GM12878 (cell line): ENCODE measurements at regions not wholly inside any gene's neighbourhood (a gene's known extent, or its start where the extent isn't known, plus 50 kb on each side); places are given as distances from the start of the nearest gene placed in this dataset.

Experiments
- ATAC-seq: fragments of 200-7000 bp; cut with Tn5 transposase; 3 replicates; pipeline ENCODE4 v1.9.1; 2020; ENCODE audit warnings: mild to moderate bottlenecking, moderate library complexity
- BruUV-seq: library from RNA; stranded (reverse); fragments of 400-500 nt; replicated peaks from 2 replicates; lab custom pipeline; 2021; lab: Mats Ljungman, UMichigan
- CTCF ChIA-PET: fragments of 300-600 bp; sonication (Branson Sonifier 250); formaldehyde crosslinking; extraction: SDS; loops from one replicate; lab custom pipeline; 2021; ENCODE audit warnings: inconsistent platforms; lab: Yijun Ruan, JAX
- POLR2A ChIA-PET: fragments of 350-600 bp; formaldehyde crosslinking; extraction: SDS; loops from one replicate; lab custom pipeline; 2021; ENCODE audit warnings: inconsistent platforms; lab: Charles Lee
- RAD21 ChIA-PET: fragments of 300-600 bp; sonication (Branson Sonifier 250); formaldehyde crosslinking; loops from one replicate; lab custom pipeline; 2023; ENCODE audit warnings: antibody characterized with exemption; ENCODE audit not compliant: unreplicated experiment; lab: Charles Lee
- SMC1A ChIA-PET: fragments of 300-600 bp; sonication (Branson Sonifier 250); formaldehyde crosslinking; loops from one replicate; lab custom pipeline; 2023; ENCODE audit not compliant: unreplicated experiment, uncharacterized antibody; lab: Charles Lee
- DNase-seq: peaks from one replicate; pipeline ENCODE4 v3.0.0-alpha.2; 2011; ENCODE audit warnings: low read depth, low spot score
- FAIRE-seq: peaks from 3 replicates; lab custom pipeline; 2011; peaks lifted over from hg19 to GRCh38; lab: Jason Lieb, UNC
- H2AFZ ChIP-seq: 2 replicates; pipeline ENCODE4 v1.6.0; 2011; ENCODE audit warnings: low read depth, low read length, control low read depth; ENCODE audit not compliant: control insufficient read depth
- H3K27ac ChIP-seq: 2 replicates; pipeline ENCODE4 v1.5.1; 2011; ENCODE audit warnings: control low read depth; ENCODE audit not compliant: control insufficient read depth, insufficient read depth
- H3K27me3 ChIP-seq, 2 experiments: replicated peaks in 1 of 2; 2 replicates each; pipeline versions ENCODE4 v1.6.0 to v1.6.1; 2011; ENCODE audit warnings: low read length in 1 of 2; ENCODE audit not compliant: control insufficient read depth in 2 of 2, insufficient read depth in 2 of 2
- H3K36me3 ChIP-seq, 2 experiments: 2 replicates each; pipeline ENCODE4 v1.5.1; 2011; ENCODE audit warnings: low read length in 1 of 2; ENCODE audit not compliant: control insufficient read depth in 2 of 2, insufficient read depth in 2 of 2
- H3K4me1 ChIP-seq: 2 replicates; pipeline ENCODE4 v1.6.1; 2011; ENCODE audit warnings: mild to moderate bottlenecking, low read length, moderate library complexity, mixed read lengths; ENCODE audit not compliant: control insufficient read depth, insufficient read depth
- H3K4me2 ChIP-seq: 2 replicates; pipeline ENCODE4 v1.6.0; 2011; ENCODE audit warnings: control low read depth; ENCODE audit not compliant: control insufficient read depth, insufficient read depth
- H3K4me3 ChIP-seq: fragments of 200-600 bp; sonication (generic); 2 replicates; pipeline ENCODE4 v1.5.1; 2016
- H3K79me2 ChIP-seq: 2 replicates; pipeline ENCODE4 v1.6.0; 2011; ENCODE audit warnings: low read length; ENCODE audit not compliant: control insufficient read depth, insufficient read depth
- H3K9ac ChIP-seq: 2 replicates; pipeline ENCODE4 v1.8.0; 2011; ENCODE audit warnings: low read length, control low read depth, mixed read lengths; ENCODE audit not compliant: control insufficient read depth, insufficient read depth
- H3K9me3 ChIP-seq: replicated peaks from 3 replicates; pipeline ENCODE4 v1.5.1; 2011; ENCODE audit warnings: mild to moderate bottlenecking, low read length; ENCODE audit not compliant: control insufficient read depth, insufficient read depth
- H4K20me1 ChIP-seq: 2 replicates; pipeline ENCODE4 v1.6.0; 2011; ENCODE audit not compliant: control insufficient read depth, insufficient read depth
- ATF7 ChIP-seq: fragments of 450-650 bp; IDR thresholded peaks from 2 replicates; pipeline ENCODE4 v1.6.1; 2016; ENCODE audit warnings: low read depth, mild to moderate bottlenecking
- CBFB ChIP-seq: IDR thresholded peaks from 2 replicates; pipeline ENCODE4 v1.6.1; 2016; ENCODE audit warnings: antibody characterized with exemption, low read depth
- E2F8 ChIP-seq: fragments of 450-650 bp; IDR thresholded peaks from 2 replicates; pipeline ENCODE4 v1.6.1; 2018; ENCODE audit warnings: mild to moderate bottlenecking, low read depth, moderate library complexity; ENCODE audit not compliant: partially characterized antibody
- MXI1 ChIP-seq: fragments of 150-350 bp; IDR thresholded peaks from 2 replicates; pipeline ENCODE4 v1.6.1; 2011; ENCODE audit warnings: low read depth, mild to moderate bottlenecking, inconsistent platforms, low read length, improper control_type of control experiment
- POLR2A ChIP-seq: IDR thresholded peaks from 2 replicates; pipeline ENCODE4 v1.6.1; 2011; ENCODE audit warnings: low read depth, mild to moderate bottlenecking, low read length
- REST ChIP-seq: IDR thresholded peaks from 2 replicates; pipeline ENCODE4 v1.6.1; 2012; ENCODE audit warnings: mild to moderate bottlenecking, low read depth, low read length
- SRF ChIP-seq, 2 experiments: IDR thresholded peaks; 2 replicates each; pipeline ENCODE4 v1.6.1; 2011; ENCODE audit warnings: low read depth in 2 of 2, low read length in 2 of 2, mild to moderate bottlenecking in 1 of 2, moderate library complexity in 1 of 2
- SUZ12 ChIP-seq: fragments of 200-600 bp; sonication (generic); IDR thresholded peaks from one replicate; pipeline ENCODE4 v1.6.1; 2018; ENCODE audit warnings: antibody characterized with exemption, mild to moderate bottlenecking; ENCODE audit not compliant: unreplicated experiment
- ZNF24 ChIP-seq: fragments of 450-650 bp; IDR thresholded peaks from 2 replicates; pipeline ENCODE4 v1.6.1; 2017; ENCODE audit warnings: antibody characterized with exemption, mild to moderate bottlenecking
- ZNF384 ChIP-seq: IDR thresholded peaks from 2 replicates; pipeline ENCODE4 v1.6.1; 2012; ENCODE audit warnings: low read depth, mild to moderate bottlenecking, low read length, improper control_type of control experiment, borderline replicate concordance
- WGBS: methylation state at CpG from one replicate; pipeline ENCODE4 v1.1.6; 2016; ENCODE audit warnings: low lambda C conversion rate; ENCODE audit not compliant: insufficient replicate concordance, insufficient coverage; ENCODE audit errors: missing lambda C conversion rate; 5-methylcytosine and 5-hydroxymethylcytosine counted together
- in situ Hi-C: fragments of 300-500 bp; cut with MboI; formaldehyde crosslinking; loops from 9 replicates; pipeline ENCODE4 v1.14.3; 2018; ENCODE audit warnings: mixed read lengths
- intact Hi-C: fragments of 100-400 bp; cut with micrococcal nuclease; formaldehyde crosslinking; loops from one replicate; pipeline ENCODE4 v1.14.2; 2022; ENCODE audit not compliant: unreplicated experiment

- ATAC-seq (no peak), FAIRE-seq (no peak), DNase-seq (no peak)
- whole genome bisulfite sequencing, result 0% methylated on average over 1 of the region's 1 CpG
- Histone ChIP-seq H3K9ac (no peak overlapping the region), H3K27ac (no peak overlapping the region), H2AFZ (no peak overlapping the region), H4K20me1 (no peaks in the 10 kb centered on the region), H3K4me3 (no peak overlapping the region), H3K4me2 (no peak overlapping the region), H3K79me2 (no peaks in the 10 kb centered on the region), H3K36me3 (no peaks in the 10 kb centered on the region), H3K4me1 (no peaks in the 10 kb centered on the region), H3K9me3 (no peaks in the 10 kb centered on the region), H3K27me3 (no peaks in the 10 kb centered on the region)
- intact Hi-C loops (no loop called here), in situ Hi-C loops (no loop called here)
- BruUV-seq, result no TSS peak
- CTCF ChIA-PET, result no interaction called here
- TF ChIP-seq CBFB (no peak), ZNF24 (no peak), POLR2A (no peak), SUZ12 (no peak), MXI1 (no peak), SRF (IDR thresholded peaks at IDR 0.05; ENCODE audit: low read depth in 2 of 2, low read length in 2 of 2) (no peak), E2F8 (no peak), ATF7 (no peak), ZNF384 (no peak), REST (no peak)
- SMC1A ChIA-PET, result no interaction called here
- POLR2A ChIA-PET, result interaction anchor here (0.7 kb wide), 1 partner anchor 62 kb away, joined by 3 read pairs; no protein-coding TSS in a partner anchor
- RAD21 ChIA-PET, result no interaction called here
Measured at GRCh38 chr12:46896680-46897079, 70.9 kb upstream of the SLC38A4 start.
